Activated CD8-positive, alpha-beta memory T cell treated with anti-CD3 and anti-CD28 coated beads, Interleukin-2, amount 10 ng/mL, durations not matched to agents 7 days and 5 days (primary cell): ENCODE measurements at regions not wholly inside any gene's neighbourhood (a gene's known extent, or its start where the extent isn't known, plus 50 kb on each side); places are given as distances from the start of the nearest gene placed in this dataset.
"Not testable (repeated sequence)": the region's sequence is repeated elsewhere in the genome, so short reads cannot be mapped to it uniquely, and the experiment has no call there.

Experiments
- ATAC-seq: fragments of 150-1000 bp; cut with Tn5 transposase; one replicate; pipeline ENCODE4 v1.10.0; 2021; ENCODE audit warnings: moderate library complexity
- CTCF ChIA-PET: fragments of 350-600 bp; sonication (Branson Sonifier 250); formaldehyde crosslinking; loops from one replicate; lab custom pipeline; 2021; ENCODE audit warnings: antibody characterized with exemption; lab: Charles Lee
- DNase-seq: peaks from one replicate; pipeline ENCODE4 v3.0.0-alpha.2; 2020
- H3K27ac Mint-ChIP-seq: one replicate; pipeline ENCODE4 v1.8.0; 2021; ENCODE audit warnings: mild to moderate bottlenecking, mixed read lengths
- H3K27me3 Mint-ChIP-seq: one replicate; pipeline ENCODE4 v1.8.0; 2021; ENCODE audit warnings: mixed read lengths
- H3K36me3 Mint-ChIP-seq: one replicate; pipeline ENCODE4 v1.8.0; 2021; ENCODE audit warnings: mild to moderate bottlenecking, mixed read lengths
- H3K4me1 Mint-ChIP-seq: one replicate; pipeline ENCODE4 v1.8.0; 2021; ENCODE audit warnings: mixed read lengths
- H3K4me3 Mint-ChIP-seq: one replicate; pipeline ENCODE4 v1.8.0; 2021; ENCODE audit warnings: mild to moderate bottlenecking, moderate library complexity, mixed read lengths
- H3K9me3 Mint-ChIP-seq: one replicate; pipeline ENCODE4 v1.8.0; 2022; ENCODE audit warnings: low read depth, mixed read lengths

DNA sequence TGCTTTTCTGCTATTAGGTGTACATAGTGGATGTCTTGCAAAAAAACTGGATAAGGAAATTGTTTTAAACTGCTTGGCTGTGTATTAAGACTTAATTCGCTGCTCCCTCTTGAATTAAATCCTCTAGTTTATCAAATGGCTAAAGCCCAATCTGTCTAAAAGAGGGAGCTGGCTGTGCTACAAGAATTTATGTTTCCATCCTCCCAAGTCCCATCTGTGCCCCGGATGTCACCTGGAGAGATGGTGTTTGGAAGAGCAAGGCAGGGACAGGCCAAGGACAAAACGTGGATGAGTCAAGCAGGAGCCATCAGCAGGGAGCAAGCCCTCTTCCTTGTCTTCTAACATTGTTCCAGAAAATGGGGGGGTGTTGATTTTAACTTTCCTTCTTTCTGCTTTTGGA lies 171.3 kb upstream of the LCORL start:
- CTCF ChIA-PET, result no interaction called here
- H3K27me3 Mint-ChIP-seq, result no peaks in the 10 kb centered on the region
- H3K9me3 Mint-ChIP-seq, result no peaks in the 10 kb centered on the region
- H3K4me1 Mint-ChIP-seq, result no peaks in the 10 kb centered on the region
- H3K27ac Mint-ChIP-seq, result no peak overlapping the region
- ATAC-seq (no peak), DNase-seq (no peak)
- H3K4me3 Mint-ChIP-seq, result no peak overlapping the region
- H3K36me3 Mint-ChIP-seq, result no peaks in the 10 kb centered on the region

DNA sequence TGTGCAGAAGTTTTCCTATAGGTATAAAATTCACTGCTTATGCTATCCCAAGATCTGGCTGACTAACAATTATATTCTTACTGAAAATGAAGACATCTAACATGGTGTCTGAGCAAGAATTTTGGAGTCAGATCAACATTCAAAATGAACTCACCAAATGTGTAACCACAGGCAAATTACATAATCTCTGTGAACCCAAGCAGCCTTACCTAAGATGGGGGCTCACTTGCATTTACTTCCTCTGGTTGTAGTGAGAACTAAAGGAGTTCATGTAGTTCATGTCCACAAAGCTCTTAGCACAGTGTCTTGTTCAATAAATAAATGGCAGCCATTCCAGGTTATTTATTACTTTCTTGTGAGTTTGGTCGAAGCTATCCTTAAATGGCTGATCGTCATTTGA lies 163.9 kb upstream of the LCORL start:
- DNase-seq (no peak), ATAC-seq (no peak)
- Mint-ChIP-seq H3K36me3 (no peaks in the 10 kb centered on the region), H3K4me3 (no peak overlapping the region), H3K9me3 (no peaks in the 10 kb centered on the region), H3K27me3 (peaks cover 5% of the 10 kb centered on the region), H3K27ac (no peak overlapping the region), H3K4me1 (no peaks in the 10 kb centered on the region)
- CTCF ChIA-PET, result no interaction called here

DNA sequence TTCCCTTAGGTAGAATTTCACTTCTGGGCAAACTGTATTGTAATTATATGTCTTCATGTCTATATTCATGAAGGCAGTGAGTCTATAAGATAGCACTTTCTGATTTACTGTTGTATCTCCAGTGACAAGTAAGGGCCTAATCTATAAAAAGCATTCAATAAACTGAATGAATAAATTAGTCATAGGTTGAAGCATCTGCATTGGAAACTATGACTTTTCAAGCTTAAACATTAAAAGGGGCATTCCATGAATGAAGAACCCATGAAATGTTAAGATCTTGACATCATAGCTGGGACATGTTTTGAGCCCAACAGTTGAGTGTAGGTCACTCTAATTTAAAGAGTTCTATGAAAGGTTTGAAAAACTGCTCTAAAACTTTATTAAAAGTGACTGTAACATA lies 159.3 kb upstream of the LCORL start:
- Mint-ChIP-seq H3K27me3 (peaks cover 7% of the 10 kb centered on the region), H3K36me3 (no peaks in the 10 kb centered on the region), H3K4me1 (no peaks in the 10 kb centered on the region), H3K9me3 (no peaks in the 10 kb centered on the region), H3K27ac (no peak overlapping the region), H3K4me3 (no peak overlapping the region)
- DNase-seq, result no peak
- no peak for ATAC-seq
- CTCF ChIA-PET, result no interaction called here

DNA sequence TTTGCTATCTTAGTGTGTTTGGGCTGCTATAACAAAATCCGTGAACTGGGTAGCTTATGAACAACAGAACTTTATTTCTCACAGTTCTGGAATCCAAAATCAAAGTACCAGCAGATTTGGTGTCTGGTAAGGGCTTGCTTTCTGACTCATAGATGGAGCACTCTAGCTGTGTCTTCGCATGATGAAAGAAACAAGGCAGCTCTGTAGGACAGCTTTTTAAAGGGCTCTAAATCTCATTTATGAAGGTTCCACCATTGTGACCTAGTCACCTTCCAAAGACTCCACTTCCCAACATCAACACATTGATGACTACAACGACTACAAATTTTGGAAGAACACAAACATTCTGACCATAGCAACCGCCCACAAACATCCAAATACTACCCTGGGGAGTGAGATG lies 158.6 kb upstream of the LCORL start:
- DNase-seq (no peak), ATAC-seq (no peak)
- Mint-ChIP-seq H3K4me1 (no peaks in the 10 kb centered on the region), H3K9me3 (no peaks in the 10 kb centered on the region), H3K27ac (no peak overlapping the region), H3K36me3 (no peaks in the 10 kb centered on the region), H3K4me3 (no peak overlapping the region), H3K27me3 (peaks cover 7% of the 10 kb centered on the region)
- CTCF ChIA-PET, result no interaction called here

DNA sequence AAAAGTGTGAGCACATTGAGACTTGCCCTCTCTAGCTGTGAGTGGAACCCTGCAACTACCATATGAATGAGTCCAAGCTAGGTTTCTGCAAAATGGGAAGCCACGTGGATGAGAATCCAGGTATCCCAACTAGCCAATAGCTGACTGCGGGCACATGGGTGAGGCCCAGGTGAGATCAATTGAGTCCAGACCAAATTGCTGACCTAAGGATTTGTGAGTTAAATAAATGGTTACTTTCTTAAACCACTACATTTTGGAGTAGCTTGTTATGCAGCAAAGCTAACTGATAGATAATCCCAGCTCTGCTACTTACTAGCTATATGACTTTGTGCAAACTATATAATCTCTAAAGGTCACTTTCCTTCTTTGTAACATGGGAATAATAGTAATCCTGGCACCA lies 150.3 kb upstream of the LCORL start:
- no peak for ATAC-seq
- H3K9me3 Mint-ChIP-seq, result no peaks in the 10 kb centered on the region
- H3K27ac Mint-ChIP-seq, result no peak overlapping the region
- peaks cover 3% of the 10 kb centered on the region for H3K27me3 Mint-ChIP-seq
- no peak overlapping the region for H3K4me3 Mint-ChIP-seq
- H3K4me1 Mint-ChIP-seq, result no peaks in the 10 kb centered on the region
- no peak for DNase-seq
- CTCF ChIA-PET, result no interaction called here
- no peaks in the 10 kb centered on the region for H3K36me3 Mint-ChIP-seq

DNA sequence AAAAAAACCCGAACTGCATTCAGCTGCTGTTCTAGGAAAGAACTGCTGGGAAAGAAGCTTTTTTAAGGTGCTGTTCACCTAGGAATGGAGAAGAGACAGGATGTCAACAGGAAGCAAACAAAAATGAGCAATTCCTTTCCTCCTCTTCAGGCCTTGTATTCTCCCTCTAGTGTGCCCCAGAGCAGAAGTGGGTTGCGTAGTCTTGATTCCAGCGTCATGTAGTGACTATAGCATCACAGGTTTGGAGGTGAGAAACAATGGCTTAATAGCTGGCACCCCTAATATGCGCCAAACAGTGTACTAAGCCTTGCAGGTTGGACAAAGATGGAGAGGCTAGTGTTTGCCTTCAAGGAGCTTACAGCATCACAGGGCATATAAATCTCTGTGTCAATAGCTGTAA lies 146.3 kb upstream of the LCORL start:
- DNase-seq (no peak), ATAC-seq (no peak)
- Mint-ChIP-seq H3K36me3 (no peaks in the 10 kb centered on the region), H3K9me3 (no peaks in the 10 kb centered on the region), H3K4me1 (no peaks in the 10 kb centered on the region), H3K27me3 (peaks cover 3% of the 10 kb centered on the region), H3K27ac (no peak overlapping the region), H3K4me3 (no peak overlapping the region)
- CTCF ChIA-PET, result no interaction called here

DNA sequence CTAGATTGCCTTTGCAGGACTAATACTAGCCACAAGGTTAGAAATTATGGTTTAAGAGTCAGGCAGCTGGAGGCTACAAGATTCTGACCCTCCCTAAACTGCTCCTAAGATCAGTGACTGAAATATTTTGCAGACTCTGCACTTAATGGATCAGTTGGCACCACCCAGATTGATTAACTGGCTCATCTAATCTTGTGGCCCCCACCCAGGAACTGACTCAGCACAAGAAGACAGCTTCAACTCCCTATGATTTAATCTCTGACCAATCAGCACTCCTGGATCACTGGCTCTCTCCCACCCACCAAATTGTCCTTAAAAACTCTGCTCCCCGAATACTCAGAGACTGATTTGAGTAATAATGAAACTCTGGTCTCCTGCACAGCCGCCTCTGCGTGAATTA lies 145.4 kb upstream of the LCORL start:
- Mint-ChIP-seq H3K36me3 (no peaks in the 10 kb centered on the region), H3K27ac (no peak overlapping the region), H3K27me3 (peaks cover 3% of the 10 kb centered on the region), H3K9me3 (no peaks in the 10 kb centered on the region), H3K4me3 (no peak overlapping the region), H3K4me1 (no peaks in the 10 kb centered on the region)
- DNase-seq (no peak), ATAC-seq (no peak)
- CTCF ChIA-PET, result no interaction called here

DNA sequence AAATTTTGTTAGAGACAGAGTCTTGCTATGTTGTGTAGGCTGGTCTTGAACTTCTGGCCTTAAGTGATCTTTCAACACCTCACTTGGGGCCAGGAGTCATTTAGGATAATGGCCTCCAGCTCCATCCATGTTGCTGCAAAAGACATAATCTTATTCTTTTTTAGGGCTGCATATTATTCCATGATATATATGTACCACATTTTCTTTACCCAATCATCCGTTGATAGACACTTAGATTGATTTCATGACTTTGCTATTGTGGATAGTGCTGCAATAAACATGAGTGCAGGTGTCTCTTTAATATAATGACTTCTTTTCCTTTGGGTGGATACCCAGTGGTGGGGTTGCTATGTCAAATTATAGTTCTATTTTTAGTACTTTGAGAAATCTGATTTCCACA lies 140.9 kb upstream of the LCORL start:
- ATAC-seq, result no peak
- CTCF ChIA-PET, result no interaction called here
- peaks cover 3% of the 10 kb centered on the region for H3K27me3 Mint-ChIP-seq
- no peaks in the 10 kb centered on the region for H3K4me1 Mint-ChIP-seq
- no peak overlapping the region for H3K4me3 Mint-ChIP-seq
- H3K27ac Mint-ChIP-seq, result no peak overlapping the region
- H3K36me3 Mint-ChIP-seq, result no peaks in the 10 kb centered on the region
- H3K9me3 Mint-ChIP-seq, result no peaks in the 10 kb centered on the region
- DNase-seq, result no peak

DNA sequence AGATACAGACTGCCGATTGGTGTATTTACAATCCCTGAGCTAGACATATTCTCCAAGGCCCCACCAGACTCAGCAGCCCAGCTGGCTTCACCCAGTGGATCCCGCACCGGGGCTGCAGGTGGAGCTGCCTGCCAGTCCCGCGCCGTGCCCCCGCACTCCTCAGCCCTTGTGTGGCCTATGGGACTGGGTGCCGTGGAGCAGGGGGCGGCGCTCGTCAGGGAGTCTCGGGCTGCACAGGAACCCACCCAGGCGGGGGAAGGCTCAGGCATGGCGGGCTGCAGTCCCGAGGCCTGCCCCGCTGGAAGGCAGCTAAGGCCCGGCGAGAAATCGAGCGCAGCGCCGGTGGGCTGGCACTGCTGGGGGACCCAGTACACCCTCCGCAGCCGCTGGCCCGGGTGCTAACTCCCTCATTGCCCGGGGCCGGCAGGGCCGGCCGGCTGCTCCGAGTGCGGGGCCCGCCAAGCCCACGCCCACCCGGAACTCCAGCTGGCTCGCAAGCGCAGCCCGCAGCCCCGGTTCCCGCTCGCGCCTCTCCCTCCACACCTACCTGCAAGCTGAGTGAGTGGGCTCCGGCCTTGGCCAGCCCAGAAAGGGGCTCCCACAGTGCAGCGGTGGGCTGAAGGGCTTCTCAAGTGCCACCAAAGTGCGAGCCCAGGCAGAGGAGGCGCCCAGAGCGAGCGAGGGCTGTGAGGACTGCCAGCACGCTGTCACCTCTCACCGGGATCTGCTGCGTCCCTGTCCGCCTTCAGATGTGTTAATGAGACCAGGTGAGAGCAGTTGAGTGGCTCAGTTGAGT lies 137.8 kb upstream of the LCORL start:
- DNase-seq, CTCF ChIA-PET, H3K27me3 Mint-ChIP-seq, ATAC-seq, H3K36me3 Mint-ChIP-seq, H3K9me3 Mint-ChIP-seq, H3K27ac Mint-ChIP-seq, H3K4me1 Mint-ChIP-seq, H3K4me3 Mint-ChIP-seq: not testable (repeated sequence)

DNA sequence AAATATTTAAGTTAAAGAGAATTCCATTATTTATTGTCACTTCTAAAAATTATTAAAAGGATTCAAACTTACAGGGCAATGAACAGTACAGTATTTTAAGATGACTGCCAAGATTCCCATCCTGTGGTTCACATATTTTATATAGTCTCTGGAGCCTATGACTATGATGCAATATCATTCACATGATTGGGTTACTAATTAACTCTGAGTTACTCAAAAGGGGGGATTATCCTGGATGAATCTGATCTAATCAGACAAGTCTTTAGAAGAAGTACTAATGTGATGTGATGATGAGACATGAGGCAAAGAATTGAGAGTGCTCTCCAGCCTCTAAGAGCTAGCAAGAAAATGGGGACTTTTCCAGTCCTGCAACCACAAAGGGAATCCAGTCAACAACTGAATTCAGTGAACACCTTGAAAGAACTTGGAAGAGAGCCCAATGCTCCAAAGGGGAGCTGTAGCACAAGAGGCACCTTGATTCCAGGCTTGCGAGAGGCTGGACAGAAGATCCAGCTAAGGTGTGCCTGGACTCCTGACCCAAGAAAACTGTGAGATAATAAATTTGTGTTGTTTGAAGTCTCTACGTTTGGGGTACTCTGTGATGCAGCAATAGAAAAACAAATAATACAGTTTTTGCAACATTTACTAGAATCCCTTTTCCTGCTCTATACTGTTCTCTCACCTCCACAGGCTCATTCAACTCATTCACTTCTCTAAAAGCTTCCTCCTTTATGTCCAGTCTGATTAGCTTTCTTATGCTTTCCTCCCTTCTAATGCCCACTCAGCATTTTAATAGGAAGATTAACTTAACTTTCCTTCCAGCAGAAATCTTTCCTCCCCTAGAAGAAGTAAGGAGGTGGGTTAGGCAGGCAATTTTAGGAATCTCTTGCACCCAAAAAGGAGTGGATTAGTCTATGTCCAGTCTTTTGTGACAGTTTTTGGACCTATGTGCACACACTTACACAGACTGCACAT lies 133.8 kb upstream of the LCORL start:
- Mint-ChIP-seq H3K9me3 (no peaks in the 10 kb centered on the region), H3K36me3 (no peaks in the 10 kb centered on the region), H3K4me1 (no peaks in the 10 kb centered on the region), H3K4me3 (no peak overlapping the region), H3K27me3 (peaks cover 1% of the 10 kb centered on the region), H3K27ac (no peak overlapping the region)
- DNase-seq (no peak), ATAC-seq (no peak)
- CTCF ChIA-PET, result no interaction called here

DNA sequence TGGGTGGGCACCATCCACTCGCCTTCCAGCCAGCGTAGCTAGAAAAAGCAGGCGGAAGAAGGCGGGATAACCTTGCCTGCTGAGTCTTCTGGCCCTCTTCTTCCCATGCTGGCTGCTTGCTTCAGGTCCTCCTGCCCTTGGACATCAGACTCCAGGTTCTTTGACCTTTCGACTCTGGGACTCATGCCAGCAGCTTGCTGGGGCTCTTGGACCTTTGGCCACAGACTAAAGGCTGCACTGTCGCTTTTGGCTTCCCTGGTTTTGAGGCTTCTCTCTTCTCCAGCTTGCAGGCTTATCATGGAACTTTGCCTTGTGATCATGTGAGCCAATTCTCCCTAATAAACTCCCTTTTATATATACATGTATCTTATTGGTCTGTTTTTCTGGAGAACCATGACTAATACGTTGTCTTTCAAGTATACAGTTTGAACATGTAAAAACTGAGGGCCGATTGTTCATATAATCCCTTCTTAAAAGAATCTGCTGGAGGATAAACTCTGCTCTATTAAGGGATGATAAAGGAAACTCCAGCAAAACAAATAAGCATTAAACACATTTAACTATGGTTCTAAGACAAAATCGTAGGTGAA lies 116.6 kb upstream of the LCORL start:
- no peak for DNase-seq
- no peak for ATAC-seq
- Mint-ChIP-seq H3K27ac (no peak overlapping the region), H3K4me1 (no peaks in the 10 kb centered on the region), H3K9me3 (no peaks in the 10 kb centered on the region), H3K27me3 (no peaks in the 10 kb centered on the region), H3K4me3 (no peak overlapping the region), H3K36me3 (no peaks in the 10 kb centered on the region)
- CTCF ChIA-PET, result no interaction called here

DNA sequence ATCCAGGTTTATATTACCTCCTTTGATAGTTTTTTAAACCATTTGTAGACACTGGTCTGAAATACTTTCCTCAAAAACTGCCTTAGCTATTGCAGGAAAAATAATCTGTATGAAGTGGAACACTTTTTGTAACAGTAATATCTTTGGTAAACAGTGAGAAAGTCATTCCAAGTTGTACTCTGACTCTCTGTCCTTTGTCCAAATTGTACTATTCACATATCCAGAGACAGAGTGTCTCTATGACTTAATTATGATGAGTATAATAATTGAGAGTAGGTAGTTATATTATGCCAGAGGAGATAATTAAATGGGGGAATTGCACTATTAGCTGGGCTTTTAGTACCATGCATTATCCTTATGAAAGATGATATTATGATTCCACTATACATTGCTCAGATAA lies 112.6 kb upstream of the LCORL start:
- CTCF ChIA-PET, result no interaction called here
- no peaks in the 10 kb centered on the region for H3K4me1 Mint-ChIP-seq
- no peaks in the 10 kb centered on the region for H3K9me3 Mint-ChIP-seq
- no peak overlapping the region for H3K27ac Mint-ChIP-seq
- no peaks in the 10 kb centered on the region for H3K36me3 Mint-ChIP-seq
- ATAC-seq (no peak), DNase-seq (no peak)
- H3K27me3 Mint-ChIP-seq, result no peaks in the 10 kb centered on the region
- no peak overlapping the region for H3K4me3 Mint-ChIP-seq

DNA sequence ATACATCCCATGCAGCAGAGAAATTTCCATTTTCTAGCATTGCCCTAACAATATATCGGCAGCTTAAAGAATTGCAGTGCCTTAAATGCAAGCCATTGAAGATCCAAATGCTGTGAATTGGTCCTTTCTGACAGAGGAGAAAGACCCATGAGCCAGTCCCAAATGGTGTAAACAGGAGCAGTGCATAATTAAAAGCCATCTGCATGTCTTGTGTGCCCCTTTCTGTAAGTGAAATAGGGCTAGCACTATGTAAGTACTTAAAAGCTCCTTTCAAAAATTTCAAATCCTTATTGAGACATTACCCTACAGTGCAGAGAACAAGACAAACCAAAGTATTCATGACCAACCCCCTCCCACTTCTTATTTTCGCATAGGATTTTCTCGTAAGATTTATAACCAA lies 108.7 kb upstream of the LCORL start:
- no peaks in the 10 kb centered on the region for H3K4me1 Mint-ChIP-seq
- H3K27ac Mint-ChIP-seq, result no peak overlapping the region
- no peak for DNase-seq
- H3K27me3 Mint-ChIP-seq, result no peaks in the 10 kb centered on the region
- H3K36me3 Mint-ChIP-seq, result no peaks in the 10 kb centered on the region
- CTCF ChIA-PET, result no interaction called here
- no peak overlapping the region for H3K4me3 Mint-ChIP-seq
- no peak for ATAC-seq
- H3K9me3 Mint-ChIP-seq, result no peaks in the 10 kb centered on the region

DNA sequence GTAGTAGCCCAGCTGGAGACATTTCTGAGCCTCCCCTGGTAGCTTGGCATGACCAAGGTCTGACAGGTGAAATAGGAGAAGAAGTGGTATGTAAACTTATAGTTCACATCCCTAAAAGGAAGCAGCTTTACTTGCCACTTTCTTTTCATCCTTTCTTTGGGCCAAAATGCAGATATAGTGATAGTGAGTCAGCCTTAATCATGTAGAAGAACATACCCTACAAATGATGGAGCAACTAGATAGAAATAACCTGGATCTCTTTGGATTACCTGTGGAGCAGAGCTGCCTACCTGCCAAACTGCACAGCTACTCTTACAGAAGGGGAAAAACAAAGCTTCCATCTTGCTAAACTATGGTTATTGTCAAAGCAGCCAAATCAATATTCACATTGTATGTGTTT lies 106.7 kb upstream of the LCORL start:
- no peaks in the 10 kb centered on the region for H3K9me3 Mint-ChIP-seq
- no peak overlapping the region for H3K27ac Mint-ChIP-seq
- DNase-seq (no peak), ATAC-seq (no peak)
- H3K4me3 Mint-ChIP-seq, result no peak overlapping the region
- H3K27me3 Mint-ChIP-seq, result peaks cover 3% of the 10 kb centered on the region
- H3K36me3 Mint-ChIP-seq, result no peaks in the 10 kb centered on the region
- CTCF ChIA-PET, result no interaction called here
- no peaks in the 10 kb centered on the region for H3K4me1 Mint-ChIP-seq
